HCT116 (cell line): ENCODE measurements at regions not wholly inside any gene's neighbourhood (a gene's known extent, or its start where the extent isn't known, plus 50 kb on each side); places are given as distances from the start of the nearest gene placed in this dataset.

Source experiments
- ATAC-seq: fragments of 200-7000 bp; cut with Tn5 transposase; 2 replicates; pipeline ENCODE4 v1.9.1; 2020; ENCODE audit warnings: mild to moderate bottlenecking, moderate library complexity
- BruUV-seq: library from RNA; stranded (reverse); fragments of 400-500 nt; replicated peaks from 2 replicates; lab custom pipeline; 2021; lab: Mats Ljungman, UMichigan
- CTCF ChIA-PET: fragments of 300-600 bp; sonication (Branson Sonifier 250); formaldehyde crosslinking; loops from one replicate; lab custom pipeline; 2021; ENCODE audit warnings: antibody characterized with exemption; lab: Charles Lee
- POLR2A ChIA-PET: fragments of 300-600, 350-600 bp; sonication (Branson Sonifier 250); formaldehyde crosslinking; loops from one replicate; lab custom pipeline; 2021; ENCODE audit warnings: antibody characterized with exemption; lab: Charles Lee
- RAD21 ChIA-PET, 2 experiments: fragments of 300-600 bp; sonication (Branson Sonifier 250); formaldehyde crosslinking; loops; one replicate each; lab custom pipeline; 2023; ENCODE audit warnings: low total read pairs in 2 of 2; ENCODE audit not compliant: uncharacterized antibody in 2 of 2, unreplicated experiment in 2 of 2, low non-redundant PET in 1 of 2; lab: Charles Lee
- DNase-seq: peaks from one replicate; pipeline ENCODE4 v3.0.0-alpha.2; 2010; ENCODE audit warnings: low read depth, low spot score
- H2AFZ ChIP-seq: fragments of 200-600 bp; shearing (Covaris generic), sonication (generic); 2 replicates; pipeline ENCODE4 v1.6.1; 2017; ENCODE audit warnings: low read depth, mixed run types, mixed read lengths, antibody characterized with exemption, low read length; ENCODE audit not compliant: poor library complexity, severe bottlenecking
- H3K27ac ChIP-seq: 2 replicates; pipeline ENCODE4 v1.5.1; 2012; ENCODE audit warnings: low read depth, low read length
- H3K27me3 ChIP-seq: fragments of 200-600 bp; sonication (generic); 2 replicates; pipeline ENCODE4 v1.6.1; 2016; ENCODE audit warnings: mixed run types, low read length, mixed read lengths; ENCODE audit not compliant: insufficient read depth
- H3K36me3 ChIP-seq, 2 experiments: fragments of 200-500 bp in 1 of 2; fragments of 200-600 bp in 1 of 2; sonication (Bioruptor generic) in 1 of 2; sonication (generic) in 1 of 2; 2 replicates each; pipeline versions ENCODE4 v1.5.1 to v1.6.1; 2014 to 2016; ENCODE audit warnings: low read length in 2 of 2, inconsistent platforms in 1 of 2, mixed read lengths in 1 of 2, mixed run types in 1 of 2; ENCODE audit not compliant: insufficient read depth in 2 of 2, control insufficient read depth in 1 of 2
- H3K4me1 ChIP-seq, 2 experiments: fragments of 200-600 bp in 1 of 2; sonication (generic) in 1 of 2; 2 replicates each; pipeline versions ENCODE4 v1.5.1 to v1.6.1; 2012 to 2017; ENCODE audit warnings: low read length in 2 of 2, inconsistent platforms in 1 of 2, mild to moderate bottlenecking in 1 of 2, mixed read lengths in 1 of 2, mixed run types in 1 of 2, moderate library complexity in 1 of 2; ENCODE audit not compliant: insufficient read depth in 2 of 2, control insufficient read depth in 1 of 2
- H3K4me2 ChIP-seq: fragments of 200-600 bp; sonication (generic); 2 replicates; pipeline ENCODE4 v1.6.1; 2017; ENCODE audit warnings: mixed run types, low read length, mixed read lengths
- H3K4me3 ChIP-seq, 2 experiments: fragments of 200-600 bp in 1 of 2; sonication (generic) in 1 of 2; replicated peaks in 1 of 2; 2 replicates each; pipeline ENCODE4 v1.5.1; 2011 to 2016; ENCODE audit warnings: low read length in 2 of 2, control low read depth in 1 of 2, low read depth in 1 of 2, mild to moderate bottlenecking in 1 of 2, mixed read lengths in 1 of 2, mixed run types in 1 of 2
- H3K79me2 ChIP-seq: fragments of 200-600 bp; sonication (generic); 2 replicates; pipeline ENCODE4 v1.6.1; 2017; ENCODE audit warnings: mild to moderate bottlenecking, mixed run types, low read length, moderate library complexity, mixed read lengths; ENCODE audit not compliant: insufficient read depth
- H3K9ac ChIP-seq: fragments of 200-600 bp; sonication (generic); 2 replicates; pipeline ENCODE4 v1.6.1; 2016; ENCODE audit warnings: low read length, mixed read lengths
- H3K9me2 ChIP-seq: fragments of 200-600 bp; sonication (generic), shearing (Covaris generic); 2 replicates; pipeline ENCODE4 v1.6.1; 2017; ENCODE audit warnings: mixed run types, mild to moderate bottlenecking, moderate library complexity; ENCODE audit not compliant: insufficient read depth
- H3K9me3 ChIP-seq, 2 experiments: fragments of 200-500 bp in 1 of 2; fragments of 200-600 bp in 1 of 2; sonication (Bioruptor generic) in 1 of 2; sonication (generic) in 1 of 2; 2 replicates each; pipeline ENCODE4 v1.6.1; 2014 to 2017; ENCODE audit warnings: low read length in 2 of 2, mixed read lengths in 2 of 2, inconsistent platforms in 1 of 2, low read depth in 1 of 2, mild to moderate bottlenecking in 1 of 2, mixed run types in 1 of 2, moderate library complexity in 1 of 2; ENCODE audit not compliant: control insufficient read depth in 1 of 2, insufficient read depth in 1 of 2
- H4K20me1 ChIP-seq: fragments of 200-600 bp; sonication (generic), shearing (Covaris generic); 2 replicates; pipeline ENCODE4 v1.6.1; 2017; ENCODE audit warnings: mixed run types, mild to moderate bottlenecking, moderate library complexity; ENCODE audit not compliant: insufficient read depth
- ATF3 ChIP-seq: IDR thresholded peaks from 2 replicates; pipeline ENCODE4 v1.6.1; 2012
- CEBPB ChIP-seq: IDR thresholded peaks from 2 replicates; pipeline ENCODE4 v1.6.1; 2012; ENCODE audit warnings: low read depth
- CTCF ChIP-seq, 3 experiments: fragments of 200-600 bp in 1 of 3; sonication (generic) in 1 of 3; IDR thresholded peaks in 2 of 3; conservative IDR thresholded peaks in 1 of 3; 2 replicates each; pipeline ENCODE4 v1.5.1; 2012 to 2017; ENCODE audit warnings: low read depth in 2 of 3, low read length in 2 of 3, antibody characterized with exemption in 1 of 3, borderline replicate concordance in 1 of 3, control low read depth in 1 of 3, mild to moderate bottlenecking in 1 of 3, mixed read lengths in 1 of 3, mixed run types in 1 of 3, moderate library complexity in 1 of 3; ENCODE audit not compliant: insufficient read depth in 1 of 3
- EGR1 ChIP-seq: IDR thresholded peaks from 2 replicates; pipeline ENCODE4 v1.6.1; 2012; ENCODE audit warnings: low read depth
- ELF1 ChIP-seq: IDR thresholded peaks from 2 replicates; pipeline ENCODE4 v1.6.1; 2012; ENCODE audit warnings: low read depth, borderline replicate concordance
- EZH2 ChIP-seq: fragments of 200-600 bp; sonication (generic); IDR thresholded peaks from 2 replicates; pipeline ENCODE4 v1.6.1; 2017; ENCODE audit warnings: antibody characterized with exemption, mixed run types
- EZH2phosphoT487 ChIP-seq: fragments of 200-600 bp; IDR thresholded peaks from 2 replicates; pipeline ENCODE4 v1.6.1; 2018; ENCODE audit warnings: antibody characterized with exemption, borderline replicate concordance
- FOSL1 ChIP-seq: IDR thresholded peaks from 2 replicates; pipeline ENCODE4 v1.6.1; 2012; ENCODE audit warnings: low read depth
- POLR2AphosphoS5 ChIP-seq: IDR thresholded peaks from 2 replicates; pipeline ENCODE4 v1.6.1; 2011; ENCODE audit warnings: mild to moderate bottlenecking, low read depth, low read length, moderate library complexity
- RAD21 ChIP-seq: IDR thresholded peaks from 2 replicates; pipeline ENCODE4 v1.6.1; 2012; ENCODE audit warnings: low read depth, mild to moderate bottlenecking
- REST ChIP-seq: IDR thresholded peaks from 2 replicates; pipeline ENCODE4 v1.6.1; 2012; ENCODE audit warnings: low read depth
- SRF ChIP-seq: IDR thresholded peaks from 2 replicates; pipeline ENCODE4 v1.6.1; 2012; ENCODE audit warnings: low read depth
- TCF7L2 ChIP-seq: IDR thresholded peaks from 2 replicates; pipeline ENCODE4 v1.7.0; 2011; ENCODE audit warnings: borderline replicate concordance, inconsistent platforms; ENCODE audit not compliant: insufficient read depth, insufficient read length; ENCODE audit errors: extremely low read depth
- ZNF274 ChIP-seq: fragments of 200-500 bp; sonication (Bioruptor generic); IDR thresholded peaks from 2 replicates; pipeline ENCODE4 v1.6.1; 2014; ENCODE audit warnings: mild to moderate bottlenecking, low read depth, low read length, inconsistent platforms
- intact Hi-C: fragments of 100-400 bp; cut with micrococcal nuclease; formaldehyde crosslinking; loops from 2 replicates; pipeline ENCODE4 v1.10.0; 2022

- H4K20me1 ChIP-seq: no peaks in the 10 kb centered on the region
- H3K9me3 ChIP-seq: no peaks in the 10 kb centered on the region
- POLR2A ChIA-PET: no interaction called here
- ATAC-seq (no peak; the same call in 1 of the 2 replicates), DNase-seq (no peak)
- CTCF ChIA-PET: interaction anchor here (0.6 to 1.3 kb wide), 3 partner anchors 51 to 336 kb away, joined by 3 to 4 read pairs (median 4); no protein-coding TSS in a partner anchor
- H3K4me1 ChIP-seq: no peaks in the 10 kb centered on the region
- H3K9ac ChIP-seq: no peak overlapping the region
- BruUV-seq: no TSS peak
- no peaks in the 10 kb centered on the region for H3K27me3 ChIP-seq
- no peaks in the 10 kb centered on the region for H3K36me3 ChIP-seq
- TF ChIP-seq TCF7L2: no peak
- no peak for TF ChIP-seq ELF1
- peak; percentile 5 to 15 (median 14); a peak in 2 of 6 replicates for TF ChIP-seq CTCF (IDR thresholded peaks at IDR 0.05 in 2 of 3, conservative IDR thresholded peaks at IDR 0.05 in 1 of 3; ENCODE audit: borderline replicate concordance in 1 of 3, insufficient read depth in 1 of 3, low read depth in 2 of 3, low read length in 2 of 3)
- TF ChIP-seq REST: no peak
- TF ChIP-seq ZNF274: no peak
- TF ChIP-seq POLR2AphosphoS5: no peak
- no peak for TF ChIP-seq FOSL1
- no peak for TF ChIP-seq EZH2
- no peak for TF ChIP-seq CEBPB
- no peak for TF ChIP-seq ATF3
- TF ChIP-seq EZH2phosphoT487: no peak
- TF ChIP-seq SRF: no peak
- peak; percentile 27; the same call in 1 of the 2 replicates for TF ChIP-seq RAD21
- TF ChIP-seq EGR1: no peak
- no peak overlapping the region for H3K27ac ChIP-seq
- no peak overlapping the region for H2AFZ ChIP-seq
- no peak overlapping the region for H3K4me2 ChIP-seq
- intact Hi-C loops: loop anchor here (2.0 kb wide), 1 partner anchor 275 kb away; no protein-coding TSS in a partner anchor
- RAD21 ChIA-PET: no interaction called here
- H3K4me3 ChIP-seq: no peak overlapping the region
- no peaks in the 10 kb centered on the region for H3K79me2 ChIP-seq
- no peaks in the 10 kb centered on the region for H3K9me2 ChIP-seq
Observed at GRCh38 chr1:66452162-66452561, 81.8 kb upstream of the SGIP1 start.
